ENCODE measurements at regions not wholly inside any gene's neighbourhood (a gene's known extent, or its start where the extent isn't known, plus 50 kb on each side); places are given as distances from the start of the nearest gene placed in this dataset.

- Mint-ChIP-seq H3K9me3 (ENCODE audit: unreplicated experiment) (no peaks in the 10 kb centered on the region), H3K4me3 (ENCODE audit: unreplicated experiment) (no peak overlapping the region), H3K4me1 (ENCODE audit: unreplicated experiment) (no peaks in the 10 kb centered on the region), H3K27ac (ENCODE audit: unreplicated experiment) (no peak overlapping the region), H3K36me3 (ENCODE audit: low read depth, unreplicated experiment) (no peaks in the 10 kb centered on the region), H3K27me3 (ENCODE audit: unreplicated experiment) (peaks cover 1% of the 10 kb centered on the region)
- DNase-seq (ENCODE audit: low spot score) = no peak
- no peak for TF ChIP-seq CTCF (IDR thresholded peaks at IDR 0.05; ENCODE audit: unreplicated experiment)
Measured at GRCh38 chr7:136062625-136063325, 85.6 kb upstream of the MTPN start.

GRCh38 chr7:136061433-136061832 lies 84.3 kb upstream of the MTPN start:
- Mint-ChIP-seq H3K36me3 (ENCODE audit: low read depth, unreplicated experiment) (no peaks in the 10 kb centered on the region), H3K27me3 (ENCODE audit: unreplicated experiment) (peaks cover 1% of the 10 kb centered on the region), H3K9me3 (ENCODE audit: unreplicated experiment) (no peaks in the 10 kb centered on the region), H3K4me1 (ENCODE audit: unreplicated experiment) (no peaks in the 10 kb centered on the region), H3K27ac (ENCODE audit: unreplicated experiment) (no peak overlapping the region), H3K4me3 (ENCODE audit: unreplicated experiment) (no peak overlapping the region)
- no peak for TF ChIP-seq CTCF (IDR thresholded peaks at IDR 0.05; ENCODE audit: unreplicated experiment)
- no peak for DNase-seq (ENCODE audit: low spot score)

GRCh38 chr7:136058546-136058945 lies 81.4 kb upstream of the MTPN start:
- no peaks in the 10 kb centered on the region for H3K9me3 Mint-ChIP-seq (ENCODE audit: unreplicated experiment)
- DNase-seq (ENCODE audit: low spot score) = no peak
- H3K36me3 Mint-ChIP-seq (ENCODE audit: low read depth, unreplicated experiment) = no peaks in the 10 kb centered on the region
- no peak overlapping the region for H3K4me3 Mint-ChIP-seq (ENCODE audit: unreplicated experiment)
- no peak overlapping the region for H3K27ac Mint-ChIP-seq (ENCODE audit: unreplicated experiment)
- no peaks in the 10 kb centered on the region for H3K4me1 Mint-ChIP-seq (ENCODE audit: unreplicated experiment)
- H3K27me3 Mint-ChIP-seq (ENCODE audit: unreplicated experiment) = peaks cover 1% of the 10 kb centered on the region
- no peak for TF ChIP-seq CTCF (IDR thresholded peaks at IDR 0.05; ENCODE audit: unreplicated experiment)

GRCh38 chr7:136057509-136057908 lies 80.3 kb upstream of the MTPN start:
- Mint-ChIP-seq H3K27ac (ENCODE audit: unreplicated experiment) (no peak overlapping the region), H3K4me3 (ENCODE audit: unreplicated experiment) (no peak overlapping the region), H3K4me1 (ENCODE audit: unreplicated experiment) (no peaks in the 10 kb centered on the region), H3K36me3 (ENCODE audit: low read depth, unreplicated experiment) (no peaks in the 10 kb centered on the region), H3K9me3 (ENCODE audit: unreplicated experiment) (no peaks in the 10 kb centered on the region), H3K27me3 (ENCODE audit: unreplicated experiment) (peaks cover 1% of the 10 kb centered on the region)
- DNase-seq (ENCODE audit: low spot score) = no peak
- TF ChIP-seq CTCF (IDR thresholded peaks at IDR 0.05; ENCODE audit: unreplicated experiment) = no peak

GRCh38 chr7:136056651-136057231 lies 79.6 kb upstream of the MTPN start:
- Mint-ChIP-seq H3K27me3 (ENCODE audit: unreplicated experiment) (no peaks in the 10 kb centered on the region), H3K36me3 (ENCODE audit: low read depth, unreplicated experiment) (no peaks in the 10 kb centered on the region), H3K4me3 (ENCODE audit: unreplicated experiment) (no peak overlapping the region), H3K4me1 (ENCODE audit: unreplicated experiment) (no peaks in the 10 kb centered on the region), H3K9me3 (ENCODE audit: unreplicated experiment) (no peaks in the 10 kb centered on the region), H3K27ac (ENCODE audit: unreplicated experiment) (no peak overlapping the region)
- no peak for TF ChIP-seq CTCF (IDR thresholded peaks at IDR 0.05; ENCODE audit: unreplicated experiment)
- no peak for DNase-seq (ENCODE audit: low spot score)
